ENCODE measurements at regions not wholly inside any gene's neighbourhood (a gene's known extent, or its start where the extent isn't known, plus 50 kb on each side); places are given as distances from the start of the nearest gene placed in this dataset.

DNA sequence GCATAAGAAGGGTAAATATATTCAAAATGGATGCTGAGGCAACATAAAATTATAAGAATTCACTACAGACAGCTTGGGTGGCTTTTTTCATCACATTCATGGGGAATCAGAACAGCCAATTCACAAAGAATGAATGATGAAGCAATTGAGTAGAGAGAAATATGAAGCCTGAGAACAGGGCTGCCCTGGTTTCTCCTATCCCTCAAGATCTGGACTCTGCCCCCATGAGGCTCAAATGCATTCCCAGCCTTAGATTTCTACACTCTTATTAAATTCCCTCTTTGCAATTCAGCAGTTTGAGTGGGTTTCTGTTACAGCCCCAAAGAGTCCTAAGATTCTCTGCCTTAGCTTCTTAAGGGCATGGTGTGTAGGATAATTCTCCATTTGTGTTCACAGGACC lies 172.5 kb downstream of the MAIP1 start:
- TF ChIP-seq CTCF (IDR thresholded peaks at IDR 0.05; ENCODE audit: low read depth, low read length) = 0 out of 2 replicates have a peak, but pooled peaks have one; percentile 6
- H3K4me3 ChIP-seq (ENCODE audit: low read depth, low read length) = no peak overlapping the region

GRCh38 chr2:200128296-200128695 lies 172.9 kb downstream of the MAIP1 start:
- no peak overlapping the region for H3K4me3 ChIP-seq (ENCODE audit: low read depth, low read length)
- TF ChIP-seq CTCF (IDR thresholded peaks at IDR 0.05; ENCODE audit: low read depth, low read length) = no peak

DNA sequence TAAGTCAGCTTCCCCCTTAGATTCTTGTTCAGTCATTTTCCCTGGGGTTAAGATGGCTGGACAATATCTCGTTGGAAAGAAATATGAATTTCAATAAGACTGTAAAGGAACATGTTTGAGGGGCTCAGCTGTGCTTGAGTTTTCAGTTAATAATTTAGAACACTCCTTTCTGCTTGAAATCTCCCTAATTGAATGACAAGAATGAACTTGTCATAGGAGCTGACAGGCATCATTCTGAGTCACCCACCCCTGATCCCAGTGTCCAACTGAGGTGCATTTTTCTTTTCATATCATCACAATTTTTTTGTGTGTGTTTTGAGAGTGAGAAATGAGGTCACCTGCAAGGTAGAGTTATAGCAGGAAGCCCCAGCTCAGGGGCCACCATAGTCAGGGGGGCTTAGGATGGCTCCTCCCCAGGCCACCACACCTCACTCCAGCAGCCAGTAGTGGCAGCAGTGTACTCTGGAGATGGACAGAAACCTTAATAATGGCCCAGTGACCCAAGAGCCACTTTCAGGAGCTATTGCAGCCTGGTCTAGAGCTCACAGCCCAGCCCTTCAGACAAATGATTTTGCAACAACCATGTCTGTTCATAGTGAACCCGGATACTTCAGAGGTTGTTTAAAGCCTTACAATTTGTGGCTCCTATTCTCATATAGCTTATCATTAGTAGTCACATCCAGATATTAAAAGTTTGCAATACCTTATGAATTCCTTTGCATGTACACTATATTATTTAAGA lies 174.5 kb downstream of the MAIP1 start:
- H3K4me3 ChIP-seq (ENCODE audit: low read depth, low read length) = no peak overlapping the region
- TF ChIP-seq CTCF (IDR thresholded peaks at IDR 0.05; ENCODE audit: low read depth, low read length) = no peak

DNA sequence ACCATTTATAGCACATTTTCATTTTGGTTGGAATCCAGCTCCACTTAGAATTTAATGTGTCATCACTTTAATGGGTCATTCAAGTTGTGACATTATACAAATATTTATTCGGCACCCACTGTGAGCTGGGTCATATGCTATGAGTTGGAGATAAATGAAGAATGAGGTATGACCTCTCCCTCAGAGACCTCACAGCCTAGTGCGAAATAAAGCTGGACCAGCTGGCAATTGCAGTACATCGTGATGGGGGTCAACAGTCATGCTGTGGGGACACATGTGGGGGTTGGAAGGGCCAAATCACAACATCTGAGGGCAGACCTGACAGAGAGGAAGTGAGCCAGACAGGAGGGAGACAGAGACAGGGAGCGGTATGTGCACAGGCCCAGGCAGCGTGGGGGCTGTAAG lies 175.4 kb downstream of the MAIP1 start:
- no peak overlapping the region for H3K4me3 ChIP-seq (ENCODE audit: low read depth, low read length)
- no peak for TF ChIP-seq CTCF (IDR thresholded peaks at IDR 0.05; ENCODE audit: low read depth, low read length)

DNA sequence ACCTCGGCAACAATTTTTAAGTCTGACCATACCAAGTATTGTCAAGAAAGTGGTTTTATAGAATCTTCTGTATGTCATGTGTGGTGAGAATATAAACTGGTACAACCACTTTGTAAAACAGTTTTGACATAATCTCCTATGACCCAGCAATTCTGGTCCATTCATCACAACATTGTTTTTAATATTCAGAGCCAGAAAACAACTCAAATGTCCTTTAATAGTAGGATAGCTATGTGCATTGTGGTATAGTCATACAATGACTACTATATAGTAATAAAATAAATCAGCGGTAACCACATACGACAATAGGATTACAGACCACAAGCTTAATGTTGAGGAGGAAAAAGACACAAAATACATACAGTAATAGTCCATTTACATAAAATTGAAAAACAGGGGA lies 175.2 kb upstream of the SPATS2L start:
- TF ChIP-seq CTCF (IDR thresholded peaks at IDR 0.05; ENCODE audit: low read depth, low read length) = no peak
- no peak overlapping the region for H3K4me3 ChIP-seq (ENCODE audit: low read depth, low read length)

- TF ChIP-seq CTCF (IDR thresholded peaks at IDR 0.05; ENCODE audit: low read depth, low read length) = no peak
- H3K4me3 ChIP-seq (ENCODE audit: low read depth, low read length) = no peak overlapping the region
Observed at GRCh38 chr2:200135082-200135481, 171.4 kb upstream of the SPATS2L start.

GRCh38 chr2:200136655-200137054 lies 169.8 kb upstream of the SPATS2L start:
- no peak for TF ChIP-seq CTCF (IDR thresholded peaks at IDR 0.05; ENCODE audit: low read depth, low read length)
- no peak overlapping the region for H3K4me3 ChIP-seq (ENCODE audit: low read depth, low read length)
